ENCODE measurements at regions not wholly inside any gene's neighbourhood (a gene's known extent, or its start where the extent isn't known, plus 50 kb on each side); places are given as distances from the start of the nearest gene placed in this dataset.

DNA sequence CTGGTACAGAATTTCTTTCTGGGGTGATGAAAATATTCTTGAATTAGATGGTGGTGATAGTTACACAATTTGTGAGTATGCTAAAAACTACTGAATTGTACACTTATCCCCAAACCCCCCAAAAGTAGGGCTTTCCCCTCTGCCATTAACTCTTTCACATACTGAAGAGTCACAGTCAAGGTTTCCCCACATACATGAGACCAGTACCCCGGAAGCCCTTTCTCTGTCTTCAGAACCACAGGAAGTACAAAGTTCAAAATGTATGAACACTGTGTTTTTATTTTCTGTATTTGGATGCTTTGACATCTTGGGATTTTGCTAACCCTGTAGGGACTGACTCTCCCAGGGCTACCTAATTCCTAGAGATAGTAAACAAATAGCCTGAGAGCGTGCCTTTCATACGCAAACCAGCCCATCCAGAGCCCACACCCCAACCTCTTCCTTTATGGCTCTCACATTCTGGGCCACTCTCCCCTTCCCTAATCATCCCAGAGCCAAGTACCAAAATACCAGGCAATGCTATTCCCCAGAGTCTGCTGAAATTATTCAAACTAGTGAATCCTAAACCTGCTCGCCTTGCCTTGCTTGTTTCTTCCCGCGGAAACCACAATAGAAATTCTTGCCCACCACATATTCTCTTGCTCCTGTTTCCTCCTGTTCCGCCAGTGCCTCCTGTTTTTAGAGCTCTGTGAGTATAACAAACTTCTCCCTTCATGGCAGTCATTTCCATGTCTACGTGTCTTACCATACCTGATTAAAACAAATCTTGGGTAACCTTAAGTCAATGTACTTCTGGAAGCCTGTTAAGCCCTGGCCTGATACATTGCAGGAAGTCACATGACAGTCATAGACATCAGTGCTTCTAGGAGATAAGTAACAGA, 524.8 kb downstream of the FUT8 start:
- H3K27ac Mint-ChIP-seq (ENCODE audit: low read depth, unreplicated experiment), result no peak overlapping the region
- H3K4me3 Mint-ChIP-seq (ENCODE audit: unreplicated experiment), result no peak overlapping the region
- H3K36me3 Mint-ChIP-seq (ENCODE audit: insufficient read depth, unreplicated experiment), result peaks cover 5% of the 10 kb centered on the region
- H3K4me1 Mint-ChIP-seq (ENCODE audit: insufficient read depth, unreplicated experiment), result no peaks in the 10 kb centered on the region
- BruUV-seq (replicated peaks), result no TSS peak
- CTCF ChIA-PET, result no interaction called here
- intact Hi-C loops (cut with micrococcal nuclease), result no loop called here
- TF ChIP-seq, protein P1, sequence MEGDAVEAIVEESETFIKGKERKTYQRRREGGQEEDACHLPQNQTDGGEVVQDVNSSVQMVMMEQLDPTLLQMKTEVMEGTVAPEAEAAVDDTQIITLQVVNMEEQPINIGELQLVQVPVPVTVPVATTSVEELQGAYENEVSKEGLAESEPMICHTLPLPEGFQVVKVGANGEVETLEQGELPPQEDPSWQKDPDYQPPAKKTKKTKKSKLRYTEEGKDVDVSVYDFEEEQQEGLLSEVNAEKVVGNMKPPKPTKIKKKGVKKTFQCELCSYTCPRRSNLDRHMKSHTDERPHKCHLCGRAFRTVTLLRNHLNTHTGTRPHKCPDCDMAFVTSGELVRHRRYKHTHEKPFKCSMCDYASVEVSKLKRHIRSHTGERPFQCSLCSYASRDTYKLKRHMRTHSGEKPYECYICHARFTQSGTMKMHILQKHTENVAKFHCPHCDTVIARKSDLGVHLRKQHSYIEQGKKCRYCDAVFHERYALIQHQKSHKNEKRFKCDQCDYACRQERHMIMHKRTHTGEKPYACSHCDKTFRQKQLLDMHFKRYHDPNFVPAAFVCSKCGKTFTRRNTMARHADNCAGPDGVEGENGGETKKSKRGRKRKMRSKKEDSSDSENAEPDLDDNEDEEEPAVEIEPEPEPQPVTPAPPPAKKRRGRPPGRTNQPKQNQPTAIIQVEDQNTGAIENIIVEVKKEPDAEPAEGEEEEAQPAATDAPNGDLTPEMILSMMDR (IDR thresholded peaks at IDR 0.05; ENCODE audit: unreplicated experiment), result no peak
- no peak for DNase-seq (ENCODE audit: unreplicated experiment)
- H3K27me3 Mint-ChIP-seq (ENCODE audit: insufficient read depth, unreplicated experiment), result peaks cover 20% of the 10 kb centered on the region
- H3K9me3 Mint-ChIP-seq (ENCODE audit: unreplicated experiment), result no peaks in the 10 kb centered on the region
- POLR2A ChIA-PET, result no interaction called here

DNA sequence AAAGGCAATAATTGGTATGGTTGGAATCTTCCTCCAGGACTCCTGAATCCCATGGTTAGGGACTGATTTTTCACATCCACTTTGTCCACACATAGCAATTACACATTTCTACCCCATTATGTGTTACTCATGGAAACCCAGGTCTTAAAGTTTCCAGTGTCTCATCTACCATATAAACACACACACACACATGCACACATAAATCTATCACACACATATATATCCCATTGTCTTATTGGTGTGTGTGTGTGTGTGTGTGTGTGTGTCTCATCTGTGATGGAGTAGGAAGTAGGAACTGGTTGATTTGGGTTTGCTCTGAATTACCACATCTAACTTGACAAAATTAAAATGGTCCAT, 525.4 kb downstream of the FUT8 start:
- ChIA-PET POLR2A (no interaction called here), CTCF (no interaction called here)
- H3K27ac Mint-ChIP-seq (ENCODE audit: low read depth, unreplicated experiment), result no peak overlapping the region
- no peaks in the 10 kb centered on the region for H3K4me1 Mint-ChIP-seq (ENCODE audit: insufficient read depth, unreplicated experiment)
- BruUV-seq (replicated peaks), result no TSS peak
- intact Hi-C loops (cut with micrococcal nuclease), result no loop called here
- peaks cover 5% of the 10 kb centered on the region for H3K36me3 Mint-ChIP-seq (ENCODE audit: insufficient read depth, unreplicated experiment)
- H3K27me3 Mint-ChIP-seq (ENCODE audit: insufficient read depth, unreplicated experiment), result peaks cover 20% of the 10 kb centered on the region
- TF ChIP-seq, protein P1 (IDR thresholded peaks at IDR 0.05; ENCODE audit: unreplicated experiment), result no peak
- no peaks in the 10 kb centered on the region for H3K9me3 Mint-ChIP-seq (ENCODE audit: unreplicated experiment)
- H3K4me3 Mint-ChIP-seq (ENCODE audit: unreplicated experiment), result no peak overlapping the region
- no peak for DNase-seq (ENCODE audit: unreplicated experiment)

DNA sequence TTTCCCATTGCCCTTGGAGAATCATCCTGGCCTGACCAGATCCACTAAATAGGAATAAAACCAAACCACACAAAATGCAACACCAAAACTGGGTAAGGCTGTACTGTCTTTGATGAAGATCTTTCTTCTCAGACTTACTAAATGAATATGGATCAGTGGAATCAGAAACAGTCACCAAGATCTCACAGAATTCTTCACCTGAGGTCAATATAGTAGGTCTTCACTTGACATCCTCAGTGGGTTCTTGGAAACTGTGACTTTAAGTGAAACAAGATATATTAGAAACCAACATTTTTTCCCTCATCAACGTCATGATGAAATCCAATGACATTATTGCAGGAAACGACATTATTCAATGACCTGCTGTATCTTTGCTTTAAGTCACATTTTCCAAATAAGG, 526.2 kb downstream of the FUT8 start:
- ChIA-PET CTCF (no interaction called here), POLR2A (no interaction called here)
- Mint-ChIP-seq H3K27ac (ENCODE audit: low read depth, unreplicated experiment) (no peak overlapping the region), H3K36me3 (ENCODE audit: insufficient read depth, unreplicated experiment) (peaks cover 5% of the 10 kb centered on the region), H3K4me3 (ENCODE audit: unreplicated experiment) (no peak overlapping the region), H3K27me3 (ENCODE audit: insufficient read depth, unreplicated experiment) (peaks cover 20% of the 10 kb centered on the region), H3K4me1 (ENCODE audit: insufficient read depth, unreplicated experiment) (no peaks in the 10 kb centered on the region), H3K9me3 (ENCODE audit: unreplicated experiment) (no peaks in the 10 kb centered on the region)
- no TSS peak for BruUV-seq (replicated peaks)
- intact Hi-C loops (cut with micrococcal nuclease), result no loop called here
- TF ChIP-seq, protein P1 (IDR thresholded peaks at IDR 0.05; ENCODE audit: unreplicated experiment), result no peak
- DNase-seq (ENCODE audit: unreplicated experiment), result no peak

DNA sequence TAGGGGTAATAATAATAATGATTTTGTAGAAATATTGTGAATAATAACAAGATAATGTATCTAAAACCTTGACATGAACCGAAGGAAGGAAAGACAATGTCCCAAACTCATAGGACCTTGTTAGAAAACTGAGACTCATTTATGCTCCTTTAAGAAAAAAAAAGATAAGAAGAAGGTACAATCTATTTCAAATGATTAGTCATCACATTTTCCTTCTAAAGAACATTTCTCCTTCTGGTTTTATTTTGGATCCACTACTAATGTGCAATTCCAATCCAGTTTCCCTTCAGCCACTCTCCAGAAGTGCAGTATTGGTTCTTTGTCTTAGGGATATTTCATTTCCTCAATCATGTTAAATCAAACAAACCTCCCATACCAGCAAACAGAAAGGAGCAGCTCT, 526.7 kb downstream of the FUT8 start:
- no peak overlapping the region for H3K4me3 Mint-ChIP-seq (ENCODE audit: unreplicated experiment)
- H3K27me3 Mint-ChIP-seq (ENCODE audit: insufficient read depth, unreplicated experiment), result peaks cover 20% of the 10 kb centered on the region
- H3K27ac Mint-ChIP-seq (ENCODE audit: low read depth, unreplicated experiment), result no peak overlapping the region
- no peaks in the 10 kb centered on the region for H3K4me1 Mint-ChIP-seq (ENCODE audit: insufficient read depth, unreplicated experiment)
- H3K9me3 Mint-ChIP-seq (ENCODE audit: unreplicated experiment), result no peaks in the 10 kb centered on the region
- TF ChIP-seq, protein P1 (IDR thresholded peaks at IDR 0.05; ENCODE audit: unreplicated experiment), result no peak
- peaks cover 5% of the 10 kb centered on the region for H3K36me3 Mint-ChIP-seq (ENCODE audit: insufficient read depth, unreplicated experiment)
- ChIA-PET POLR2A (no interaction called here), CTCF (no interaction called here)
- no peak for DNase-seq (ENCODE audit: unreplicated experiment)
- intact Hi-C loops (cut with micrococcal nuclease), result no loop called here
- no TSS peak for BruUV-seq (replicated peaks)

Measured in MCF 10A (cell line).